ENCODE measurements at regions not wholly inside any gene's neighbourhood (a gene's known extent, or its start where the extent isn't known, plus 50 kb on each side); places are given as distances from the start of the nearest gene placed in this dataset.

DNA sequence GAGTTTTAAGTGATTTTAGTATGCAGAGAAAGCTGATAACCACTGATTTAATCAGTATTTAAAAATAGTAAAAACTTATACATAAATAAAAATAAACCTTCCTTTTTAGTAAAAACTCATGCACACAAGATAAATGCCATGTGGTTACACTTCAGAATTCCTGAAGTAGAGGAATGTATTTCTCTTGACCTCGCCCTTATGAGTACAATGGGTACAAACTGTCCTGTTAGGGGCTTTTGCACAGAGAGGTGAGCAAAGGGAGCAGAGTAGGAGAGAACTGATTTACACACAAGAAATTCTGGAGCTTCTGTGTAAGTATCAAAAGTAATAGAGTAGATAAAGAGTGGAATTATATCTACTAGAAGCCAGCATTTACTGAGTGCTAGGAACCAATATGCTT, 279.6 kb downstream of the PPP1R3A start:
- ATAC-seq: no peak
- in situ Hi-C loops (cut with MboI) (no loop called here), intact Hi-C loops (cut with micrococcal nuclease; ENCODE audit: unreplicated experiment) (no loop called here)
- H4K20me1 ChIP-seq (ENCODE audit: control insufficient read depth, insufficient read depth): no peaks in the 10 kb centered on the region
- H3K79me2 ChIP-seq (ENCODE audit: control insufficient read depth, insufficient read depth, low read length): no peaks in the 10 kb centered on the region
- no peaks in the 10 kb centered on the region for H3K4me1 ChIP-seq (ENCODE audit: control insufficient read depth, insufficient read depth, low read length)
- no peak overlapping the region for H3K9ac ChIP-seq (ENCODE audit: control insufficient read depth, insufficient read depth, low read length)
- ChIA-PET CTCF (no interaction called here), POLR2A (no interaction called here), RAD21 (ENCODE audit: unreplicated experiment) (interaction anchor here (0.6 kb wide), 1 partner anchor 1157 kb away, joined by 3 read pairs; no protein-coding TSS in a partner anchor), SMC1A (ENCODE audit: uncharacterized antibody, unreplicated experiment) (no interaction called here)
- H2AFZ ChIP-seq (ENCODE audit: control insufficient read depth, low read depth, low read length): no peak overlapping the region
- H3K4me3 ChIP-seq: no peak overlapping the region
- no TSS peak for BruUV-seq (replicated peaks)
- no peak overlapping the region for H3K27ac ChIP-seq (ENCODE audit: control insufficient read depth, insufficient read depth)
- H3K4me2 ChIP-seq (ENCODE audit: control insufficient read depth, insufficient read depth): no peak overlapping the region
- H3K9me3 ChIP-seq (replicated peaks; ENCODE audit: control insufficient read depth, insufficient read depth, low read length): no peaks in the 10 kb centered on the region
- WGBS (ENCODE audit: insufficient coverage, insufficient replicate concordance, low lambda C conversion rate, missing lambda C conversion rate): 0% methylated on average over 1 of the region's 1 CpG
- no peak for DNase-seq (ENCODE audit: low read depth, low spot score)
- no peak for TF ChIP-seq POU2F2 (IDR thresholded peaks at IDR 0.05; ENCODE audit: borderline replicate concordance, low read depth, low read length)
- TF ChIP-seq ZBTB4 (CRISPR knock-in tag; IDR thresholded peaks at IDR 0.05): no peak
- TF ChIP-seq CEBPB (IDR thresholded peaks at IDR 0.05; ENCODE audit: borderline replicate concordance in 1 of 2, low read depth in 2 of 2, low read length in 2 of 2): no peak
- TF ChIP-seq CBX5 (IDR thresholded peaks at IDR 0.05; ENCODE audit: low read depth): no peak
- TF ChIP-seq SREBF2 (IDR thresholded peaks at IDR 0.05; ENCODE audit: low read length): no peak
- no peak for TF ChIP-seq SMAD5 (IDR thresholded peaks at IDR 0.05; ENCODE audit: low read depth)
- no peak for TF ChIP-seq HDAC6 (IDR thresholded peaks at IDR 0.05; ENCODE audit: unreplicated experiment)
- no peak for TF ChIP-seq MEF2A (IDR thresholded peaks at IDR 0.05; ENCODE audit: insufficient read depth, low read depth, low read length)
- TF ChIP-seq FOXK2 (IDR thresholded peaks at IDR 0.05): no peak
- no peak for TF ChIP-seq NFYA (IDR thresholded peaks at IDR 0.05; ENCODE audit: borderline replicate concordance, low read depth, low read length)
- no peak for FAIRE-seq
- no peaks in the 10 kb centered on the region for H3K36me3 ChIP-seq (ENCODE audit: control insufficient read depth in 2 of 2, insufficient read depth in 2 of 2, low read length in 1 of 2)
- H3K27me3 ChIP-seq (replicated peaks in 1 of 2; ENCODE audit: control insufficient read depth in 2 of 2, insufficient read depth in 2 of 2, low read length in 1 of 2): no peaks in the 10 kb centered on the region
